ENCODE measurements at regions not wholly inside any gene's neighbourhood (a gene's known extent, or its start where the extent isn't known, plus 50 kb on each side); places are given as distances from the start of the nearest gene placed in this dataset.

DNA sequence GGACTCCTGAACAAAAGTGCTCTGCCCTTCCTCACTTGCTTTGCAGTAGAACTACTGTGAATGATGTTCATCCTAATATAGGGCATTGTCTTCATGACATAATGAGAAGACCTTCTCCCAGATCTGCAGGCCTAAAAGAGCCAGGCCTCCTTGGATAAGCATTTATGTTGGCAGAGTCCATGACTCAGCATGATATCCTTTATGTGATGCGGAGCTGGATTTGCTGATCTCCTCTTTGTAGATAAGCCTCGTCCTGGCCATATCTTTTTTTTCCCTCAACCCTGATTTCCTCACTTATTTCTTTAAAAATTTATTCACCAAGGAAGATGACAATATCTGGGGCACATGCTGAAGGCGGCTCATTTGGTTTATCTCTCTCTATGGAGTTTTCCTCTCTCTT, 62.4 kb upstream of the TAS2R1 start:
- no peak overlapping the region for H3K27ac ChIP-seq (ENCODE audit: extremely low read depth, low read depth, low read length)
- CTCF ChIA-PET: no interaction called here
- POLR2A ChIA-PET: no interaction called here

DNA sequence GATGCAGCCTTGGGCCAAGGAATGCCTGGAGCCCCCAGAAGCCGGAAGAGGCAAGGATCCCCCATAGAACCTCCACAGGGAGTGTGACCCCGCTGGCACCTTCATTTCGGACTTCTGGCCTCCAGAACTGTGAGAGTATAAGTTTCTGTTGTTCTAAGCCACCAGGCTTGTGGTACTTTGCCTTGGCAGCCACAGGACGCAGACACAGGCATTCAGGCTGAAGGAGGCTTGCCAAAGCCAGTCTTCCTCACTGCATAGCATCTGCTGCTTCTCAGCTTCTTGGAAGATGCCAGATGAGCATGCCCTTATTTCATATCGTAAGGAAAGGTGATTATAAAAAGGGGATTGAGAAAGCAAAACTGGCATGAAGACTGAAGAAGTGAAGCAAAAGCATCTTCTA, 61.1 kb upstream of the TAS2R1 start:
- H3K9me3 ChIP-seq (ENCODE audit: control insufficient read depth, insufficient read depth, low read depth, low read length): no peaks in the 10 kb centered on the region
- ChIA-PET POLR2A (no interaction called here), CTCF (no interaction called here)
- H3K4me1 ChIP-seq (ENCODE audit: control insufficient read depth, insufficient read depth, low read length): no peaks in the 10 kb centered on the region
- no peak overlapping the region for H3K4me3 ChIP-seq (ENCODE audit: low read depth, low read length)
- no peak for TF ChIP-seq ZIC2 (tag by site-specific recombination; IDR thresholded peaks at IDR 0.05)
- TF ChIP-seq, protein P1, sequence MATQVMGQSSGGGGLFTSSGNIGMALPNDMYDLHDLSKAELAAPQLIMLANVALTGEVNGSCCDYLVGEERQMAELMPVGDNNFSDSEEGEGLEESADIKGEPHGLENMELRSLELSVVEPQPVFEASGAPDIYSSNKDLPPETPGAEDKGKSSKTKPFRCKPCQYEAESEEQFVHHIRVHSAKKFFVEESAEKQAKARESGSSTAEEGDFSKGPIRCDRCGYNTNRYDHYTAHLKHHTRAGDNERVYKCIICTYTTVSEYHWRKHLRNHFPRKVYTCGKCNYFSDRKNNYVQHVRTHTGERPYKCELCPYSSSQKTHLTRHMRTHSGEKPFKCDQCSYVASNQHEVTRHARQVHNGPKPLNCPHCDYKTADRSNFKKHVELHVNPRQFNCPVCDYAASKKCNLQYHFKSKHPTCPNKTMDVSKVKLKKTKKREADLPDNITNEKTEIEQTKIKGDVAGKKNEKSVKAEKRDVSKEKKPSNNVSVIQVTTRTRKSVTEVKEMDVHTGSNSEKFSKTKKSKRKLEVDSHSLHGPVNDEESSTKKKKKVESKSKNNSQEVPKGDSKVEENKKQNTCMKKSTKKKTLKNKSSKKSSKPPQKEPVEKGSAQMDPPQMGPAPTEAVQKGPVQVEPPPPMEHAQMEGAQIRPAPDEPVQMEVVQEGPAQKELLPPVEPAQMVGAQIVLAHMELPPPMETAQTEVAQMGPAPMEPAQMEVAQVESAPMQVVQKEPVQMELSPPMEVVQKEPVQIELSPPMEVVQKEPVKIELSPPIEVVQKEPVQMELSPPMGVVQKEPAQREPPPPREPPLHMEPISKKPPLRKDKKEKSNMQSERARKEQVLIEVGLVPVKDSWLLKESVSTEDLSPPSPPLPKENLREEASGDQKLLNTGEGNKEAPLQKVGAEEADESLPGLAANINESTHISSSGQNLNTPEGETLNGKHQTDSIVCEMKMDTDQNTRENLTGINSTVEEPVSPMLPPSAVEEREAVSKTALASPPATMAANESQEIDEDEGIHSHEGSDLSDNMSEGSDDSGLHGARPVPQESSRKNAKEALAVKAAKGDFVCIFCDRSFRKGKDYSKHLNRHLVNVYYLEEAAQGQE (tag by site-specific recombination; IDR thresholded peaks at IDR 0.05): no peak
- TF ChIP-seq, protein P2, sequence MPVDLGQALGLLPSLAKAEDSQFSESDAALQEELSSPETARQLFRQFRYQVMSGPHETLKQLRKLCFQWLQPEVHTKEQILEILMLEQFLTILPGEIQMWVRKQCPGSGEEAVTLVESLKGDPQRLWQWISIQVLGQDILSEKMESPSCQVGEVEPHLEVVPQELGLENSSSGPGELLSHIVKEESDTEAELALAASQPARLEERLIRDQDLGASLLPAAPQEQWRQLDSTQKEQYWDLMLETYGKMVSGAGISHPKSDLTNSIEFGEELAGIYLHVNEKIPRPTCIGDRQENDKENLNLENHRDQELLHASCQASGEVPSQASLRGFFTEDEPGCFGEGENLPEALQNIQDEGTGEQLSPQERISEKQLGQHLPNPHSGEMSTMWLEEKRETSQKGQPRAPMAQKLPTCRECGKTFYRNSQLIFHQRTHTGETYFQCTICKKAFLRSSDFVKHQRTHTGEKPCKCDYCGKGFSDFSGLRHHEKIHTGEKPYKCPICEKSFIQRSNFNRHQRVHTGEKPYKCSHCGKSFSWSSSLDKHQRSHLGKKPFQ (tag by site-specific recombination; IDR thresholded peaks at IDR 0.05): no peak
- TF ChIP-seq ZNF843 (tag by site-specific recombination; IDR thresholded peaks at IDR 0.05): no peak
- no peaks in the 10 kb centered on the region for H3K36me3 ChIP-seq (ENCODE audit: control insufficient read depth in 2 of 2, insufficient read depth in 1 of 2, low read length in 2 of 2)
- H3K27ac ChIP-seq (ENCODE audit: extremely low read depth, low read depth, low read length): no peak overlapping the region

More for the DNA sequence above, 62.4 kb upstream of the TAS2R1 start:
- TF ChIP-seq ZNF791 (tag by site-specific recombination; IDR thresholded peaks at IDR 0.05) (no peak), ZNF37A (tag by site-specific recombination; IDR thresholded peaks at IDR 0.05) (no peak), PRDM1 (tag by site-specific recombination; IDR thresholded peaks at IDR 0.05) (no peak), ZNF433 (tag by site-specific recombination; IDR thresholded peaks at IDR 0.05; ENCODE audit: low read depth) (no peak), ZBTB20 (tag by site-specific recombination; IDR thresholded peaks at IDR 0.05) (no peak), ZNF510 (tag by site-specific recombination; IDR thresholded peaks at IDR 0.05; ENCODE audit: insufficient replicate concordance) (no peak), BCL11B (tag by site-specific recombination; IDR thresholded peaks at IDR 0.05; ENCODE audit: low read depth) (no peak), ZNF529 (tag by site-specific recombination; IDR thresholded peaks at IDR 0.05; ENCODE audit: insufficient replicate concordance) (no peak), ZNF416 (tag by site-specific recombination; IDR thresholded peaks at IDR 0.05) (no peak), ZNF175 (tag by site-specific recombination; IDR thresholded peaks at IDR 0.05) (no peak)
- TF ChIP-seq, protein P3, sequence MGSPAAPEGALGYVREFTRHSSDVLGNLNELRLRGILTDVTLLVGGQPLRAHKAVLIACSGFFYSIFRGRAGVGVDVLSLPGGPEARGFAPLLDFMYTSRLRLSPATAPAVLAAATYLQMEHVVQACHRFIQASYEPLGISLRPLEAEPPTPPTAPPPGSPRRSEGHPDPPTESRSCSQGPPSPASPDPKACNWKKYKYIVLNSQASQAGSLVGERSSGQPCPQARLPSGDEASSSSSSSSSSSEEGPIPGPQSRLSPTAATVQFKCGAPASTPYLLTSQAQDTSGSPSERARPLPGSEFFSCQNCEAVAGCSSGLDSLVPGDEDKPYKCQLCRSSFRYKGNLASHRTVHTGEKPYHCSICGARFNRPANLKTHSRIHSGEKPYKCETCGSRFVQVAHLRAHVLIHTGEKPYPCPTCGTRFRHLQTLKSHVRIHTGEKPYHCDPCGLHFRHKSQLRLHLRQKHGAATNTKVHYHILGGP (tag by site-specific recombination; IDR thresholded peaks at IDR 0.05): no peak
- TF ChIP-seq, protein P4, sequence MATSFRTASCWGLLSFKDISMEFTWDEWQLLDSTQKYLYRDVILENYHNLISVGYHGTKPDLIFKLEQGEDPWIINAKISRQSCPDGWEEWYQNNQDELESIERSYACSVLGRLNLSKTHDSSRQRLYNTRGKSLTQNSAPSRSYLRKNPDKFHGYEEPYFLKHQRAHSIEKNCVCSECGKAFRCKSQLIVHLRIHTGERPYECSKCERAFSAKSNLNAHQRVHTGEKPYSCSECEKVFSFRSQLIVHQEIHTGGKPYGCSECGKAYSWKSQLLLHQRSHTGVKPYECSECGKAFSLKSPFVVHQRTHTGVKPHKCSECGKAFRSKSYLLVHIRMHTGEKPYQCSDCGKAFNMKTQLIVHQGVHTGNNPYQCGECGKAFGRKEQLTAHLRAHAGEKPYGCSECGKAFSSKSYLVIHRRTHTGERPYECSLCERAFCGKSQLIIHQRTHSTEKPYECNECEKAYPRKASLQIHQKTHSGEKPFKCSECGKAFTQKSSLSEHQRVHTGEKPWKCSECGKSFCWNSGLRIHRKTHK (tag by site-specific recombination; IDR thresholded peaks at IDR 0.05): no peak
- TF ChIP-seq, protein P5, sequence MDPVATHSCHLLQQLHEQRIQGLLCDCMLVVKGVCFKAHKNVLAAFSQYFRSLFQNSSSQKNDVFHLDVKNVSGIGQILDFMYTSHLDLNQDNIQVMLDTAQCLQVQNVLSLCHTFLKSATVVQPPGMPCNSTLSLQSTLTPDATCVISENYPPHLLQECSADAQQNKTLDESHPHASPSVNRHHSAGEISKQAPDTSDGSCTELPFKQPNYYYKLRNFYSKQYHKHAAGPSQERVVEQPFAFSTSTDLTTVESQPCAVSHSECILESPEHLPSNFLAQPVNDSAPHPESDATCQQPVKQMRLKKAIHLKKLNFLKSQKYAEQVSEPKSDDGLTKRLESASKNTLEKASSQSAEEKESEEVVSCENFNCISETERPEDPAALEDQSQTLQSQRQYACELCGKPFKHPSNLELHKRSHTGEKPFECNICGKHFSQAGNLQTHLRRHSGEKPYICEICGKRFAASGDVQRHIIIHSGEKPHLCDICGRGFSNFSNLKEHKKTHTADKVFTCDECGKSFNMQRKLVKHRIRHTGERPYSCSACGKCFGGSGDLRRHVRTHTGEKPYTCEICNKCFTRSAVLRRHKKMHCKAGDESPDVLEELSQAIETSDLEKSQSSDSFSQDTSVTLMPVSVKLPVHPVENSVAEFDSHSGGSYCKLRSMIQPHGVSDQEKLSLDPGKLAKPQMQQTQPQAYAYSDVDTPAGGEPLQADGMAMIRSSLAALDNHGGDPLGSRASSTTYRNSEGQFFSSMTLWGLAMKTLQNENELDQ (tag by site-specific recombination; IDR thresholded peaks at IDR 0.05; ENCODE audit: low read depth): no peak
- TF ChIP-seq, protein P6, sequence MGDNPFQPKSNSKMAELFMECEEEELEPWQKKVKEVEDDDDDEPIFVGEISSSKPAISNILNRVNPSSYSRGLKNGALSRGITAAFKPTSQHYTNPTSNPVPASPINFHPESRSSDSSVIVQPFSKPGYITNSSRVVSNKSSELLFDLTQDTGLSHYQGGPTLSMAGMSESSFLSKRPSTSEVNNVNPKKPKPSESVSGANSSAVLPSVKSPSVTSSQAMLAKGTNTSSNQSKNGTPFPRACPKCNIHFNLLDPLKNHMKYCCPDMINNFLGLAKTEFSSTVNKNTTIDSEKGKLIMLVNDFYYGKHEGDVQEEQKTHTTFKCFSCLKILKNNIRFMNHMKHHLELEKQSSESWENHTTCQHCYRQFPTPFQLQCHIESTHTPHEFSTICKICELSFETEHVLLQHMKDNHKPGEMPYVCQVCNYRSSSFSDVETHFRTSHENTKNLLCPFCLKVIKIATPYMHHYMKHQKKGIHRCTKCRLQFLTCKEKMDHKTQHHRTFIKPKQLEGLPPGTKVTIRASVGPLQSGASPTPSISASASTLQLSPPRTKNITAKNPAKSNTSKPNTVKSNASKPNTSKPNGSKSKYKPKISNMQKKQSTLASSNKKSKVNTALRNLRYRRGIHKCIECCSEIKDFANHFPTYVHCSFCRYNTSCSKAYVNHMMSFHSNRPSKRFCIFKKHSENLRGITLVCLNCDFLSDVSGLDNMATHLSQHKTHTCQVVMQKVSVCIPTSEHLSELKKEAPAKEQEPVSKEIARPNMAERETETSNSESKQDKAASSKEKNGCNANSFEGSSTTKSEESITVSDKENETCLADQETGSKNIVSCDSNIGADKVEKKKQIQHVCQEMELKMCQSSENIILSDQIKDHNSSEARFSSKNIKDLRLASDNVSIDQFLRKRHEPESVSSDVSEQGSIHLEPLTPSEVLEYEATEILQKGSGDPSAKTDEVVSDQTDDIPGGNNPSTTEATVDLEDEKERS (tag by site-specific recombination; IDR thresholded peaks at IDR 0.05): no peak
- no peak overlapping the region for H3K4me3 ChIP-seq (ENCODE audit: low read depth, low read length)
- H3K36me3 ChIP-seq (ENCODE audit: control insufficient read depth in 2 of 2, insufficient read depth in 1 of 2, low read length in 2 of 2): no peaks in the 10 kb centered on the region
- no peaks in the 10 kb centered on the region for H3K4me1 ChIP-seq (ENCODE audit: control insufficient read depth, insufficient read depth, low read length)
- no peaks in the 10 kb centered on the region for H3K9me3 ChIP-seq (ENCODE audit: control insufficient read depth, insufficient read depth, low read depth, low read length)

Data from HEK293 (cell line).